ENCODE measurements at regions not wholly inside any gene's neighbourhood (a gene's known extent, or its start where the extent isn't known, plus 50 kb on each side); places are given as distances from the start of the nearest gene placed in this dataset.

DNA sequence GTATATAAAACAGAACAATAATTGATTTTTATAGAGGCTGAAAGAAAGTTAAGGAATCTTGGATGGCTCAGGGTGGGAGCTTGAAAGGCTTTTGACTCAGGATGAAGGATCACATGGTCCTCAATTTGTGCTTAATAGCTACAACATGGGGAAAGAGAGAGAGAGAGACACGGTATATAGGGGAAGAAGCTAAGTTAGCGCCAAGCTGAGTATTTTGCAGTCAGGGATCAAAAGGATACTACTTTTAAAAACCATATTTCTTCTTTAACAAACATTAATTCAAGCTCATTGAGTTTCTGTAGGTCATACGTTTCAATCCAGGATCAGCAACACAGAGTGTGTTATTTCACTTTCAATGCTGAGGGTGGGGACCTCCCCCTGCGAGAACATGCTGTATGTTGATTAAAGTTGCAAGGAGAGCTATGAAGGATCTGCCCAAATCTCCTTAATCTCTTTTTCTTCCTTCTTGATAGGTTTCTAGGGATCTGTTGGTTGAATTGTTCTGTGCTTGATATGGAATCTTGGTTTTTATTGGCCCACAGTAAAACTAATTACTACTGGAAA lies 133.1 kb upstream of the NUDT4 start:
- DNase-seq (ENCODE audit: low read depth) = no peak

DNA sequence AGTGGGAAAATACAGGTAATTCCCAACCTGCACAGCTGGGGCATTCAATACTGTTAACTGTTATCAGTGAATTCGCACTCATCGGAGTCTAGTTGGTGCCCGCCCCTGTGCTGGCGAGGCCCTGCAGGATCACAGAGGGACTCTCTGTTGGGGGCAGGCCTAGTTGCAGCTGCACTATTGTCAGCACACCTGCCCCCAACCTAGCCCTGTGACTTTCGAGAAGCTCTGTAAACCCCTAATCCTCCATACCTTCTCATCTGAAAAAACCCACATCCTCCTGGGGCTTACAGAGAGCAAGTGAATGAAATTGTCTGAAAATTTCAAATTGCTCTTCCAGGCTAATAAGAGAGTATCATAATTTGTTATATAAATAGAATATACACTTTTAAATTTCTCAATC lies 132.2 kb upstream of the NUDT4 start:
- no peak for DNase-seq (ENCODE audit: low read depth)

DNA sequence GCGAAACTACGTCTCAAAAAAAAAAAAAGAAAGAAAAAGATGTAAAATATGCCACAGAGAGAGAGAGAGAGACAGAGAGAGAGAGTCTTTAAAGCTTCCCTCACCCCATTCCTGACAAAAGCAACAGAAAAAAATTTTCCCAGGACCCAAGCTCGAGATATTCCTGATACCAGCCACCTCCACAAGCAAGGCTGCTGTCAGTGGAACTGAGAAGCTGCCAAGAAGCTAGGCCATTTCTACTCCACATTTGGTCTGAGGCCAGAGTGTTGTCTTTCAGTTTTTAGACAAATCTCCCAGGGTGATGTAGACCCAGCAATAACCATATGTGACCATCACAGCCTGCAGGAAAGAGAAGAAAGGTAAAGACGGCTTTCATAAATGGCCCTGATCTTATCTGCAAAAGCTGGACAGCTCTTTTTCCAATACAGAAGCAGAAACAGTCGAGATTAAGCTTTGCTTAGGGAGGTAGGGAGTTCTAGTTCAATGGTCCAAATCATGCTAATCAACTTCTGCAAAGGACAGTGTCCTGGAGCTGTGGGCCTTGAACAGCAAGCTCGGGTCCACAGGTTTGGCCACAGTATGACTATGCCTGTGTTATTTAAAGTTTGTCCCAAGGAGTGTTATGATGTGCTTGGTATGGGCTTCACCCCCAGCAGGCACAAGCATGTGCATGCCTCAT lies 130.3 kb upstream of the NUDT4 start:
- no peak for DNase-seq (ENCODE audit: low read depth)

DNA sequence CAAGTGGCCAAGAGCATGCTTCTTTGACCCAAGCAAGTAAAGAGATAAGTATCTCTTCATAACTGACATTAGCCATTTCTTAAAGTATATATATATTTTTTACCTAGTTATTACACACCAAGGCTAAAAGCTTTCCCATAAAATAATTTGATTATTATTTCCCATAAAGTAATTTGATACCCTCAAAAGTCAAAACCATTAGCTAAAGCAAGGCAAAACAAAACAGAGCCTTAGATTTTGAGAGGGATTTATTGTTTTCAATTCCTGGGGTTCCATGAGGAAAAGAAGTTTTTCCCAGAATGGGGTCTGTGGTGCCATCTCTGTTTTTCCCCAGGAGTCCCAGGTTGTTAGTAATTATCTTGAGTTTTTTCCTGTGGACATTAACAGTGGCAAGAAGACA lies 125.5 kb upstream of the NUDT4 start:
- DNase-seq (ENCODE audit: low read depth) = no peak

DNA sequence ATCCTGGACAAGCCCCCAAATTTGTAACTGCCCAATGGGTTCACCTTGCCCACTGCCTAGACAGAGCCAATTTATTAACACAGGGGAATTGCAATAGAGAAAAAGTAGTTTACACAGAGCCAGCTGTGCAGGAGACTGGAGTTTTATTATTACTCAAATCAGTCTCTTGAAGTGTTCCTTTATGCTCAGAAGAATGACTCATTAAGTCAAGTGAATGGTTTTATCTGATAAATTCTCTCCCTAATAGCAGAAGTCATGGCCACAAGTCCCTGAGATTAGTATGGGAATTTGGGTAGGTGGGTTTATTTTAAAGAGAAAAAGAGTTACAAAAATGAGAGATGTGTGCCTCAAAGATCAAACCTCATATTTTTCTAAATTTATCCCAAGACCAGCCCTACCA lies 122.8 kb upstream of the NUDT4 start:
- no peak for DNase-seq (ENCODE audit: low read depth)

DNA sequence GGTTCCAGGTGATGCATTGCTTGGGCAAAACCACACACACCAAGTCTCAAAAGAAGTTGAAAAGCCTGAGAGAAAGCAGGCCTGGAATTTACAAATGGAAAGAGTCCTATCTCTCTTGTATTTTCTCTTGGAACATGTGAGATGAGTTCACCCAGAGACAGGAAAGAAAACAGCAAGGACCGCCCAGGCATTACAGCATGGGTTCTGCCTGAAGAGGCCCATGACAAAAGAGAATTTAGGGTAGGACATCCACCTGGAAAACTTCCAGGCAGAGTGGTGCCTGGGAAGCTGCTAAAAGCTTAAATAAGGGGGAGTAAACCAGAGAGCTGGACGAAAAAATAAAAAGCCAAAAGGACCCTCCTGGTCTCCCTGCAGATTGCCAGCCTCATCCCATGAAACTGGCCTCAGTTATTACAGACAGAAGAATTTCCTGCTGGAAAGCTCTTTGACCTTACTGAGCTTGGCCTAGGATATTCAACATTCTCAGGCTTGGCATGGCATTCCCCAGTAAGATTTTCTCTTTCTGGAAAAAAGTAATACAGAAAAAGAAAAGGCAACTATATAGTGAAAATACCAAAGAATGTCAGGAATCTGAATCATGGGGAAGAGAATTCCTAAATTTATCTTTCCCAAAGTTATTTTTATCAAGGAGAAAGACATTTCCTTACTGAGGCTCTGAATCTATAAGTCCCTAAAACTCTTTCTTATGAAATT lies 121.3 kb upstream of the NUDT4 start:
- DNase-seq (ENCODE audit: low read depth) = no peak

DNA sequence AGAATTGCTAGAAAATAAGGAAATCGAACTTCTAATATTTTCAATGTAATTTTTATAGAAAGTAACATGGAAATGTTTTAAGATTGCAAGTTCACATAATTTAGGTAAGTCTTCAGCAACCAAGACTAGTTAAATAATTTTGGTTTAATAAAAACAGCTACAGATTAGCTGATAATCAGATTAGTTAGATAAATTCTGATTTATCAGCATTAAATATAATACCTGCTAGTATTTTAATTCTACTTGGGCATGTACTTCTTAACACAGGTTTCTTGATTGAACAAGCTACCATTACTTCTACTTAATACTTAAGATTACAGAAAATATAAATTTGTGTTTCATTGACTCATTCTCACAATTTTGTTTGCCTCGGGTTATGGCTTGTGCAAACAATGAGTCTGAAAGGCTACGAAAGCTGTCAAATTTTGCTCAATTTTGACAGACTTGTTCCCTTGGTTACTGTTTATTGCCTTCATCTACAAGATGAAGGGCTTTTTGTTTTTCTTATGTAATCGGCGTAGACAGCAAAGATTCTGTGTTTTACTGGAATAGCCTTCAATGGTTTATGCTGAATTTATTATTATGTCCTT lies 116.1 kb upstream of the NUDT4 start:
- no peak for DNase-seq (ENCODE audit: low read depth)

DNA sequence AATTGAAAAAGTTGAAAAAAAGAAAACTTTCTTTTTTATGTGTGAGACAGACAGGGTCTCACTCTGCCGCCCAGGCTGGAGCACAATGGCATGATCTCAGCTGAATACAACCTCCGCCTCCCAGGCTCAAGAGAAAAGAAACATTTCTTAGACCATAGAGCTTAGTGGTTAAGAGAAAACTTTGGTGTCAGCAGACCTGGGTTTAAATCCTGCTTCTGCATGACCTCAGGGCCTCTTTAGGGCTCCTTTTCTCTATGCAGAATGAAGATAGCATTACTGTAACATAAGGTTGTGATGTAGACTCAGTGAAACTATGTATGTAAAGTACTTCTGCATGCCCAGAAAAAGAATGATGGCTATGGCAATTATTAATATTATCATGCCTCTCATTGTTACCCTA lies 104.7 kb upstream of the NUDT4 start:
- DNase-seq (ENCODE audit: low read depth) = no peak

DNA sequence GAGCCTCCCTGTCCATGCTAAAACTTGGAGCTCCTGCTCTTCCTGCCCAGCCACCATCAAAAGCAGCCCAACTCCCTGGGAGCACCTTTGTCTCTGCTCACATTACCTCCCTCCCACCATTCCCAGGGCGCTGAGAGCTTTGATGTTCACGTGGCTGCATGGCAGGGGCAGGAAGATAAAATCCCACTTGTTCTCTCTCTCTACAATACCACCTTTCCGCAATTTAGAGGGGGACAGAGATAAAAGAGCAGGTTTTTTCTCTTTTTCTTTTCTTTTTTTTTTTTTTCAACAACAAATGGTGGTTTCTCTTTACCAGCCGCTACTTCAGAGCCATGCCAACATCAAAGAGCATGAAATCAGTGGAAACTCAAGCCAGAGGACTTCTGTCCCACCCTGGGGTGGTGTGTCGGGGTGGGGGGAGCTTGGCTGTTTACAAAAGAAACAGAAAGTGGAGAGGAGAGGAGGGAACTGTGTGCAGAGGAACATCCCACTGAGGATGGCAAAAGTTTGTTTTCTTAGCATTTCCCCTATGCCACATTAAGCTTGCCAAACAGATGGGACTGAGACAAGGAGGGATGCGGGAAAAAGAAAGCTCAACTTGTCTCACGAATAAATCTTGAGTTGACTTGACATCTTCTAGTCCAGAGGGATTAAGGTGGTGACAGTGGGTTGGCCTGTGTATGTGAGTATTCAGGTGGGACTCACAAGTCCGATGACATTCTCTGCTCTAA lies 103.7 kb upstream of the NUDT4 start:
- peak; percentile 21 for DNase-seq (ENCODE audit: low read depth)

DNA sequence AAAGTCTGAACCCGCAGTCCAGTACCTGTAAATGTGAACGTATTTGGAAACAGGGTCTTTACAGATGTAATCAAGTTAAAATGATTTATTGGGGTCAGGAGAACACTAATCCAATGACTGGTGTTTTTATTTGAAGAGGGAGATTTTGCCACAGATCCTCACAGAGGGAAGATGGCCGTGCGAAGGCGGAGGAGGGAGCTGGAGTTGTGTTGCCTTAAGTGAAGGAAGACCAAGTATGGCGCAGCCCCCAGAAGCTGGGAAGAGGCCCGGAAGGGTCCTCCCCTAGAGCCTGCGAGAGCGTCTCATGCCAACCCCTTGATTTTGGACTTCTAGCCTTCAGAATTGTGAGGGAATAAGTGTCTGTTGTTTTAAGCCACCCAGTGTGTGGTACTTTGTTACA lies 102.8 kb upstream of the NUDT4 start:
- no peak for DNase-seq (ENCODE audit: low read depth)

DNA sequence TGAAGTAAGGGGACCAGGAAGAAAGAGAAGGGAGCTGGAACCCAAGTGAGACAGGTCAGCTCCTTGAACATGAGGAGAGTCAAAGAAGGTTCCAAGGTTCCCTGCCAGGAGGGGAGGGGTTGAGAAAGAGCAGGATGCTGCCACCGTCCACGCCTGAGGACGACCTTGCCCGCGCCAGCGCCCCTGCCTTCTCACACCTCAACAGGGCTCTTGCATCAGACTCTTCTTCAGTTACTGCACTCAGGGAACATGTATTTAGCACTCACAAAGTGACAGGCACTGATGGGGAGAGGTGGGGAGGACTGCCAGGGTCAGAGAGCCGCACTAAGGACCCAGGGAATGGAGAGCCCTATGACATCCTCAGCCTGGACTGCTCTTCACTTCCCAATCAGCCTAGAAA lies 102.1 kb upstream of the NUDT4 start:
- no peak for DNase-seq (ENCODE audit: low read depth)

DNA sequence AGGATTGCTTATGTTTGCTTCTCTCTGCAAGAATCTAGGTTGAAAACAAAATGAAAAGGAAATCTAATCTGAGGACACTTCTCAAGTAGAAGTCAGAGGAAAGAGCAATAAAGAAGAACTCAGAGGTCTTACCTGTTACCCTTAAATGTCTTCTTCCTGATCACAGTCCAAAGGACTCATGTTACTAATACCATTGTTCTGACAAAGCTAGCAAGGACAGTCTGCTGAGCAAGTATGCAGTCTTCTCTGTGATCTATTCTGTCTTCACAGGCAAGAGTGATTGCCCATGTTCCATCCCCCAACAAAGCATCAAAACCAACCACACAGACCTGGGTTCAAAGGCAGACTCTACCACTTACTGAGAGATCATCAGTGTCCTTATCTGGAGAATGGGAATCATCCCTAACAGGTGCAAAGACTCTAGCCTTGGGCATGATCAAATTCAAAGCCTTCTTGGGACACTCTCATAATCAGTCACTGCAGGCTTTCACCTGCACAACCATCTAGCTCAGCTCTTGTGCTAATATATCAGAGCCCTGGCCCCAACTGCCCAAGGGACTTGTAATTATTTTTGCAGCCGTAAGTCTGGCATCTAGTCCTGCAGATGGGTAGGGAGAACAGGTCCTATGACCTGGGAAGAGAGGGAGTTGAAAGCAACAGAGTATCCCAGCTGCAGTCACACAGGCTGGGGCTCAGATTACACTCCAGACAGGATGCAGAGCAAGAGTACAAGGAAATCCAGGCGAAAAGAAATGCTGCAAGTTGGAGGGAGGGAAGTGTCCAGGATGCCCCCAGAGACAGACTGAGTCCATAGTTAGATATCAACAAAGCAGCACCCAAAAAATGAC lies 97.9 kb upstream of the NUDT4 start:
- DNase-seq (ENCODE audit: low read depth) = no peak

DNA sequence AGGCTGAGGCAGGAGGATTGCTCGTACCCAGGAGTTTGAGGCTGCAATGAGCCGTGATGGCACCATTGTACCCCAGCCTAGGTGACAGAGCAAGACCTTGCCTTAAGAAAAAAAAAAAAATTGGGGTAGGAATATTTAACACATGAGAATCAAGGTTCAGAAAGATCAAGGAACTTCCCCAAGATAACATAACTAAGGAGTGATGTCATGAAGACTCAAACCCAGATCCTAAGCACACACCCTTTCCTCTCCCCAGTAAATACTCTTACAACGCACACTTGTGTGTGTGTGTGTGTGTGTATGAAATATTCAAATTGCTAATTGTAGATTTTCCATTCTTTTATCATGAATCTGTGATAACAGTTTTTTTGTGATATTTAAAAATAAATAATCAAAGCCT lies 90.6 kb upstream of the NUDT4 start:
- DNase-seq (ENCODE audit: low read depth) = no peak

DNA sequence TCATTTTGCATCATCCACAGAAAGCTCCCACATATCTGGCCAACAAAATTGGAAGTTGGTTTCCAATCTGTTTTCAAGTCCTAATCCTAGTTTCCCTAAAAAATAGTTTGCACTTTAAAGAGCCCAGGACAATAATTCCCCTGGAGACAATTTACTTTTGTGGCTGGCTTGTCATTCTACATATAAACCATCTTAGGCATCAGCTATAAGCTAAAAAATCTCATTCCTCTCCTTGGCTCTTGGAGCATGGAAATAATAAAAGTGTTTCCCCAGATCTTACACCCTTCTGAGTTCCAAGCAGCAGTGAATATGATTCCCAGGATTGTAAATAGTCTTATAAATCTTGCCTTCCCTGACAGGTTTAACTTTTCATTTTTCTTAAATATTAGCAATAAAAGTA lies 89.1 kb upstream of the NUDT4 start:
- no peak for DNase-seq (ENCODE audit: low read depth)

DNA sequence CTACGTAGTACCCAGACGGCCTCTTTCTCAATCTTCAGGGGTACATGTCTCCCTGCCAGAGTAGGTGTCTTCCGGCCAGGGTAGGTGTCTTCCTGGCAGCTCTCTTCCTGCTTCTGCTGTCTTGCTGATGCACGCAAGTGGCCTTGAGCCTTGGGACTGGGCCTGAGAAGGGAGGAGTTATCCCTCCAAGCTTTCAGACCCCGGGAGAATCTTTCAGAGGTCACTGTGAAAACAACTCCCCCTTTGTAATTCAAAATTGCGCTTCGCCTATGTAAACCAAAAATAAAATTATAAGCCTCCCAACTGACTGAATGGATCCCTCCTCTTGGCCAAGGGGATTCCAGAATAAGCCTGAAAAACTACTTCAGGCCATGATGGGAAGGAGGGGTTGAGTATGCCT lies 87.3 kb upstream of the NUDT4 start:
- no peak for DNase-seq (ENCODE audit: low read depth)

DNA sequence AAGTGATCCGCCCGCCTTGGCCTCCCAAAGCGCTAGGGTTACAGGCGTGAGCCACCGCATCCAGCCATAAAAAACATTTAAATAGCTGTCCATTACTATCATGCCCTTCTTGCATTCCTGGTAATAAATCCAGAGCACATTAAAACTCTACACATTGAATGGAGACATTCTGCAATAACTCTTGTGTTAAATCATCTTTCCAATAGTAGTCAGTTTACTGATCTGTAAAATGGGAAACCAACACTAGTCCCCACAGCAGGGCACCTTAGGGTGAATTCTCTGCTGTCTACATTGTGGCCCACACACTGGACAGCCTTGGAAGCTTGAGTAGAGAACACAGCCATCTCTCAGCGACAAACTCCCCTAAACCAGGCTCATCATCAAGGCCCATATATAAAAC lies 85.5 kb upstream of the NUDT4 start:
- DNase-seq (ENCODE audit: low read depth) = no peak

DNA sequence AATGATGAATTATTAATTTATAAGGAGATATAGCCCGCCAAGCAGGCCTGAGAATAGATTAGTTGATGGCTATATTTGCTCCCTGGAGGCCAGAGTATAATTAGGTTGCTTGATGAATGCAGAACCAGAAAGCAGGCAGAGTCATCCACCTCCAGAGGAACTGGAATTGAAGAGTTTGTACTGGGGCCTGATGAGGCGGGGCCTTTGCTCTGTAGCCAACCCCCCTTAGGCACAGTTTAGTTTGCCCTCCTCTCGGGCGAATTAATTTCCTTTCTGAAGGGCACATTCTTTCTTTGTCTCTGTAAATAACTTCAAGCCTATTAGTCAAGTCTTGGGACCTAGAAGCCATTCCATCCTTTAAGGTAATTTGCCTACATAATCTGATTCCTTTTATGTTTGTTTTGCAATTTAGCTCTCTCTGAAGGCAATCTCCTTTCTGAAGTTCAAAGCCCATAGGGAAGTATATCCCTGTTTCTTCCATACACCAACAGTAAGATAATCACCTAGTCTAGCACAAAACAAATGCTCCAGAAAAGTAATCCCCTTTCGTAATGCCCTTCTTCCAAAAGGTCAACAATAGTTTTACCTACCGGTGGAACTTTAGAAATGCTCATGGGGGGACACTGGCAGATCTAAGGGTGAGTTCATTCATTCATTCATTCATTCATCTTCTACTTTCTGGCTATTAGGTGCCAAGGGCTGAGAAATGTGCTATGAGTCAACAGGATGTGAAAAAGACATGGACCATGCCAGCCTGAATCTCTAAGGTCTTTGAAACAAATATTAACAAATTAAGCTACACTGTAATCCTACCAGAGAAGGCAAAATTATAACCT lies 84.8 kb upstream of the NUDT4 start:
- DNase-seq (ENCODE audit: low read depth) = no peak

DNA sequence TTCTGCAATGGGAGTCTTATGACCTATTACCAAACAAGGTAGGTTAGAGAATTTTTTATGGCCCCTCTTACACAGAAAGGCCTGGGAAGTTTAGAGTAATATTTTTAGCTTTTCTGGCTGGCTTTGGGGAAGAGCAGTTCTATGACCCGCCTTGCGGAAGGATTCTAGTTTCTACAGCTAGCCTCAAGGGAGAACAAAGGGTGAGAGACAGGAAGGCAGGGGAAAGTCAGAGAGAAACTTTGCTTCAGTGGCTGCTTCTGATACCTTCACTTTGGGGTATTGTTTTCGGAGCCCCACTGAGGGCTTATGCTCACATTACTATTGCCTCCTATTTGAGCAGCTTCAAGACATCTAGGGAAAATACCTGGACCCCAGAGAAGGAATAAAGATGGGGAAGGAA lies 80.7 kb upstream of the NUDT4 start:
- DNase-seq (ENCODE audit: low read depth) = no peak

DNA sequence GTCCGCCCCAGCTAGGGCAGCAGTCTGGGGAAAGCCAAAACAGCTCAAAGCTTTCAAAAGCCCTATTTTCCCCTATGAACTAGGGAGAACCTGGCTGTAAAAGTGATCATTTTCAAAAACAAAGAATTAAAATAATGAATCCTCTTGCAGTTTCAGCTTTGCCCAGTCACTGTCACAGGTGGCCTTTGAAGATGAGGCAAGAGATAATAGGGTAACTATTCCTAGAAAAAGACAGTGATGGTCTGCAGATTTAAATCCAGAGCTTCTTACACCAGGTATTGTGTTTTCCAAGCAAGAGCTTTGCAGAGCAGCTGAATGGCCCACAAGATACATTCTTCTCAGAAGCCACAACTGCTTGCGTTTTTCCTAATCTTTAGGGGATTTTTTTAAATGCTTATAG lies 80.2 kb upstream of the NUDT4 start:
- DNase-seq (ENCODE audit: low read depth) = no peak

DNA sequence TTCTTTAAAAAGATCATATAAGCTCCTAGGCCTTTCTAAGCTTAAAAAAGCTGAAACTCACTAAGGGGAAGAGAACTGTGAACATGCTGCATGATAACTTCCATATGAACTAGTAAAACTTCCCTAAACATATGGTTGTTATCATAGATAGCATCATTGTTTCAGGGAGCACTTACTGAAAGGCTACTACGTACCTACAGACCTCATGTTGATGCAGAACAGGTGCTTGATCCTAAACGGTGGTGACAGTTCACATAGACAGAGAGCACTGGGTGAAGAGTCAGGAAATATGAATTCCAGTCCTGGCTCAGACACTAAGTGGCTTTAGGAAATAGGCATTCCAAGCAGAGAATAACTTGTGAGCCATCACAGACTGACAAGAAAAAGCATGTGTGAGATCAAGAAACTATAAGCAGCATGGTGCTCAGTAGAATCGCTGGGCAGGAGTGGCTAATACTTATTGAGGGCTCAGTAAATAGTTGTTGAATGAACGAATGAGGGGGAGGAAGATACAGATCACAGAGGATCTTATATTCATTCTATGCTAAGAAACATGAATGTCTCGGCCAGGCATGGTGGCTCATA lies 78.4 kb upstream of the NUDT4 start:
- DNase-seq (ENCODE audit: low read depth) = no peak
